ENCODE measurements at regions not wholly inside any gene's neighbourhood (a gene's known extent, or its start where the extent isn't known, plus 50 kb on each side); places are given as distances from the start of the nearest gene placed in this dataset.

- no peak for DNase-seq
Measured at GRCh38 chr18:61948846-61949438, 56.1 kb upstream of the RNF152 start.

DNA sequence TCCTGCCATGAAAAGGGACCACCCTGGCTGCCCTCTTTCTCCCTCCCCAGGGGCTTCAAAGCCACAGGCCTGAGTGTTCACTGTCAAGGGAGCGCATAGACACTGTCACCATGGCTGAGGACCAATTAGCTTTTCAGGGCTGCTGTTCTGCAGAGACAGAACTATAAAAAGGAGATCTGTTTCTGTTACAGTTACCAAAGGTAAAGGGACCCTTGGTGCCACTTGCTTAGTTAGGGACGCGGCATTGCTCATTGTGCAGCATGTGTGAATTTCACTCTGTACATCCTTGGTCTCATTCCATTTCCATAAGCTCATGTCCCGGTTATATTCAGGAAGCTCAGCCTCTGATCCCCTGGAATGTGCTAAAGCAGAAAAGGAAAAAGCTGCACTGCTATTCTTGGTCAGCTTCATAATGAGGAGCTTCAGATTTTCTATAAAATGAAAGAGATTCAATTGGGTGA is 55.5 kb upstream of the RNF152 start:
- no peak for DNase-seq

GRCh38 chr18:61946449-61946848 is 53.6 kb upstream of the RNF152 start:
- no peak for DNase-seq

DNA sequence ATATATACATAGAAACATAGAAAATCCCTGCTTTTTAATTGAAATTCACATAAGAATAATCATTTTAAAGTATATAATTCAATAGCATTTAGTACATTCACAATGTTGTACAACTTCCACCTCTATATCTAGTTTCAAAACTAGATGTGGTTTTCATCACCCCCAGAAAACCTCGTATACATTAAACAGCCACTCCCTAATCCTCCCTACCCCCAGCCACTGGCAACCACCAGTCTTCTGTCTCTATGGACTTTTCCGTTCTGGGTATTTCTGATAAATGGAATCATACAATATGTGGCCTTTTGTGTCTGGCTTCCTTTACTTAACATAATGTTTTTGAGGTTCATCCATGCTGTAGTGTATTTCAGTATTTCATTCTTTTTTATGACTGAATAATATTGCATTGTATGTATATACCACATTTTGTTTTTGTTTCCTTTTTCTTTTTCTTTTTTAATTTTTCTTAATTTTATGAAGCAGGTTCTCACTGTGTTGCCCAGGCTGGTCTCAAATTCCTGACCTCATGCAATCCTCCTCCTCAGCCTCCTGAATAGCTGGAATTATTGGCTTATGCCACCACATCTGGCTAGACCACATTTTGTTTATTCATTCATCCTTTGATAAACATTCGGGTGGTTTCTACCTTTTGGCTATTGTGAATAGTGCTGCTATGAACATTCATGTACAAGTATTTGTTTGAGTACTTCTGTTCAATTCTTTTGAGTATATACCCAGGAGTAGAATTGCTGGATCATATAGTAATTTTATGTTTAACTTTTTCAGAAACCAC is 50.6 kb upstream of the RNF152 start:
- no peak for DNase-seq

All from activated CD4-positive, alpha-beta T cell treated with anti-CD3 and anti-CD28 coated beads for 48 hours (primary cell).